Ishikawa (cell line): ENCODE measurements at regions not wholly inside any gene's neighbourhood (a gene's known extent, or its start where the extent isn't known, plus 50 kb on each side); places are given as distances from the start of the nearest gene placed in this dataset.

Source experiments
- CEBPB ChIP-seq: IDR thresholded peaks from 2 replicates; pipeline ENCODE4 v1.6.1; 2012
- CREB1 ChIP-seq: IDR thresholded peaks from 2 replicates; pipeline ENCODE4 v1.6.1; 2012; ENCODE audit warnings: low read depth
- EGR1 ChIP-seq: IDR thresholded peaks from 2 replicates; pipeline ENCODE4 v1.6.1; 2012
- EP300 ChIP-seq: IDR thresholded peaks from 2 replicates; pipeline ENCODE4 v1.6.1; 2012; ENCODE audit warnings: borderline replicate concordance
- FOXM1 ChIP-seq: IDR thresholded peaks from 2 replicates; pipeline ENCODE4 v1.6.1; 2012; ENCODE audit warnings: low read depth, borderline replicate concordance
- NFIC ChIP-seq: IDR thresholded peaks from 2 replicates; pipeline ENCODE4 v1.6.1; 2012
- RAD21 ChIP-seq: IDR thresholded peaks from 2 replicates; pipeline ENCODE4 v1.6.1; 2012; ENCODE audit warnings: low read depth
- TAF1 ChIP-seq: IDR thresholded peaks from 2 replicates; pipeline ENCODE4 v1.6.1; 2012; ENCODE audit warnings: low read depth, mild to moderate bottlenecking
- TCF12 ChIP-seq: IDR thresholded peaks from 2 replicates; pipeline ENCODE4 v1.6.1; 2012; ENCODE audit warnings: low read depth
- TEAD4 ChIP-seq: IDR thresholded peaks from 2 replicates; pipeline ENCODE4 v1.6.1; 2012
- YY1 ChIP-seq: IDR thresholded peaks from 2 replicates; pipeline ENCODE4 v1.6.1; 2012; ENCODE audit warnings: low read depth
- ZBTB7A ChIP-seq: IDR thresholded peaks from 2 replicates; pipeline ENCODE4 v1.6.1; 2012; ENCODE audit warnings: low read depth
- TF ChIP-seq, protein P1 (sequence below): IDR thresholded peaks from 2 replicates; pipeline ENCODE4 v1.6.1; 2012; ENCODE audit warnings: low read depth, mild to moderate bottlenecking
- TF ChIP-seq, protein P2 (sequence below): IDR thresholded peaks from 2 replicates; pipeline ENCODE4 v1.6.1; 2012
- TF ChIP-seq, protein P3 (sequence below): IDR thresholded peaks from 2 replicates; pipeline ENCODE4 v1.6.1; 2012

DNA sequence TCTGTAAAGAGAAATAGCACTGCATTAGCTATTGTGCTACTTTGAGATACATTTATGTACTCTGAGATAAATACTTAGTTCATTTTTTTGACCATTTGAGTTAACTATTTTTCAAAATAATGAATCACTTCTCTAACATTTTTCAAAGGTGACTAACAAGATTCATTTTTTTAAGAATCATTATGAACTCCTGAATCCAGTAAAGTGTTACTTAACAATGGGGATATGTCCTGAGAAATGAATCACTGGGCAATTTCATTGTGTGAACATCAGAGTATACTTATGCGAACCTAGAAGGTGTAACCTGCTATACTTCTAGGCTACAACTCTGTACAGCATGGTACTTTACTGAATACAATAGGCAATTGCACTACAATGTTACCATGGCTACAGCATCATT lies 355.8 kb downstream of the ARL6IP6 start:
- TF ChIP-seq, protein P1, sequence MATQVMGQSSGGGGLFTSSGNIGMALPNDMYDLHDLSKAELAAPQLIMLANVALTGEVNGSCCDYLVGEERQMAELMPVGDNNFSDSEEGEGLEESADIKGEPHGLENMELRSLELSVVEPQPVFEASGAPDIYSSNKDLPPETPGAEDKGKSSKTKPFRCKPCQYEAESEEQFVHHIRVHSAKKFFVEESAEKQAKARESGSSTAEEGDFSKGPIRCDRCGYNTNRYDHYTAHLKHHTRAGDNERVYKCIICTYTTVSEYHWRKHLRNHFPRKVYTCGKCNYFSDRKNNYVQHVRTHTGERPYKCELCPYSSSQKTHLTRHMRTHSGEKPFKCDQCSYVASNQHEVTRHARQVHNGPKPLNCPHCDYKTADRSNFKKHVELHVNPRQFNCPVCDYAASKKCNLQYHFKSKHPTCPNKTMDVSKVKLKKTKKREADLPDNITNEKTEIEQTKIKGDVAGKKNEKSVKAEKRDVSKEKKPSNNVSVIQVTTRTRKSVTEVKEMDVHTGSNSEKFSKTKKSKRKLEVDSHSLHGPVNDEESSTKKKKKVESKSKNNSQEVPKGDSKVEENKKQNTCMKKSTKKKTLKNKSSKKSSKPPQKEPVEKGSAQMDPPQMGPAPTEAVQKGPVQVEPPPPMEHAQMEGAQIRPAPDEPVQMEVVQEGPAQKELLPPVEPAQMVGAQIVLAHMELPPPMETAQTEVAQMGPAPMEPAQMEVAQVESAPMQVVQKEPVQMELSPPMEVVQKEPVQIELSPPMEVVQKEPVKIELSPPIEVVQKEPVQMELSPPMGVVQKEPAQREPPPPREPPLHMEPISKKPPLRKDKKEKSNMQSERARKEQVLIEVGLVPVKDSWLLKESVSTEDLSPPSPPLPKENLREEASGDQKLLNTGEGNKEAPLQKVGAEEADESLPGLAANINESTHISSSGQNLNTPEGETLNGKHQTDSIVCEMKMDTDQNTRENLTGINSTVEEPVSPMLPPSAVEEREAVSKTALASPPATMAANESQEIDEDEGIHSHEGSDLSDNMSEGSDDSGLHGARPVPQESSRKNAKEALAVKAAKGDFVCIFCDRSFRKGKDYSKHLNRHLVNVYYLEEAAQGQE = no peak
- TF ChIP-seq ZBTB7A (no peak), CREB1 (no peak), EGR1 (no peak), FOXM1 (no peak), RAD21 (no peak), EP300 (no peak), CEBPB (no peak)

DNA sequence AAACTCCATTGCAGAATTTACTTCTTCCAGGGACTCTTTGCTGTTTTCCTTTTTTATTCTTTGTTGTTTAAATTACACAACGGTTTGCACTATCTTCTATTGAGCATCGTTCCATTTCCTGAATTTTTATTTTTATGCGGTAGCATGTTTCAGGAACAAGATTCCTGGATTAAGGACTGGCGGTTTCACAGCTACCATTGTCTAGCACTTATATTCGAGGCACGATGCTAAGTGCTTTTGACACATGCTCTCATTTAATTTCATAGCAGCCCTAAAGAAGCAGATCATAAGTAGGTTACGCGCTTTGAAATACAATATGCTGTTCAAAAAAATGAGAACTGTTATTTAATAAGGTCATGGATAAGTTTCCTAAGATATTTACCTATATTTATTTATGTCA lies 354.4 kb downstream of the ARL6IP6 start:
- TF ChIP-seq, protein P1 = no peak
- no peak for TF ChIP-seq YY1
- TF ChIP-seq TAF1 = no peak
- no peak for TF ChIP-seq TEAD4
- no peak for TF ChIP-seq NFIC
- TF ChIP-seq TCF12 = no peak
- no peak for TF ChIP-seq RAD21
- TF ChIP-seq FOXM1 = no peak
- TF ChIP-seq CREB1 = no peak

DNA sequence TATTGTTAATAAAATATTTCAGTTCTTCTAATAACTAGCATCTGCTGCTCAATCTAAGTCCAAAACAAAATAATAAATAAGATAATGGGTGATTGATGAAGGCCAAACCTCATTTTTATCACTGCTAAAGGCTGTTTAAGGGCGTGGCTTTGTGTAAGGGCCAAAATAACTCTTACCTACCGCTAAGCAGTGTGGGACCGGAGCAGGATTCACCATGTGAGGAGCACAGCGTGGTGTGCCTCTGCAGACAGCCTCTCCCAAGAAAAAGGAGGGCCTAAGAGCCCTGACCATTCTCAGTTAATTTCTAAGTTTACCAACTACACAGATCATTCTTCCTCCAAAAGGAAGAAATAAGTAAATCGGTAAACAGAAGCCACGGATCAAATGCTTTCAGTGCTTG lies 353.7 kb downstream of the ARL6IP6 start:
- TF ChIP-seq EGR1 (no peak), ZBTB7A (no peak), NFIC (no peak), EP300 (no peak)
- TF ChIP-seq, protein P2, sequence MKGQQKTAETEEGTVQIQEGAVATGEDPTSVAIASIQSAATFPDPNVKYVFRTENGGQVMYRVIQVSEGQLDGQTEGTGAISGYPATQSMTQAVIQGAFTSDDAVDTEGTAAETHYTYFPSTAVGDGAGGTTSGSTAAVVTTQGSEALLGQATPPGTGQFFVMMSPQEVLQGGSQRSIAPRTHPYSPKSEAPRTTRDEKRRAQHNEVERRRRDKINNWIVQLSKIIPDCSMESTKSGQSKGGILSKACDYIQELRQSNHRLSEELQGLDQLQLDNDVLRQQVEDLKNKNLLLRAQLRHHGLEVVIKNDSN = no peak
- TF ChIP-seq, protein P3, sequence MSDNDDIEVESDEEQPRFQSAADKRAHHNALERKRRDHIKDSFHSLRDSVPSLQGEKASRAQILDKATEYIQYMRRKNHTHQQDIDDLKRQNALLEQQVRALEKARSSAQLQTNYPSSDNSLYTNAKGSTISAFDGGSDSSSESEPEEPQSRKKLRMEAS = no peak

DNA sequence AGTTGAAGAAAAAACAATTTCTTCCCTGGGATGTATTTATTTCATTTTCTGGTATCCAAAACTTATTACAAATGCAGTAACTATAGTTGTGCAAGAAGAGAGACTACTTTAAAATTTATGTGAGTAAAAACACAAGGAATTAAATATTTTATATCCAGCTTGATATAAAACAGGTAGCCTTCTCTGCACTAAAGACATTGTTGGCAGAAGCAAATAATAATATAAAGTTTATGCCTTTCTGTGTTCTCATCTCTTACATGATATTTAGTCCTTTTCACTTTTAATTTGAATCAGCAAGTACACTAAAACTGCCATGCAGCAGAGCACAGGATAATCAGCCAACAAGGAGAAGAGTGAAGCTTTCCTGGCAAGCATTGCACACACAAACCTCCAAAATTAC lies 352.7 kb downstream of the ARL6IP6 start:
- no peak for TF ChIP-seq YY1
- TF ChIP-seq, protein P3 = no peak
- TF ChIP-seq ZBTB7A = no peak
- TF ChIP-seq, protein P2 = no peak
- TF ChIP-seq TCF12 = no peak
- no peak for TF ChIP-seq CEBPB
- no peak for TF ChIP-seq FOXM1
- TF ChIP-seq, protein P1 = no peak
- no peak for TF ChIP-seq CREB1
- TF ChIP-seq EP300 = no peak
- TF ChIP-seq EGR1 = no peak
- no peak for TF ChIP-seq TEAD4
- no peak for TF ChIP-seq NFIC
- no peak for TF ChIP-seq RAD21
- no peak for TF ChIP-seq TAF1

DNA sequence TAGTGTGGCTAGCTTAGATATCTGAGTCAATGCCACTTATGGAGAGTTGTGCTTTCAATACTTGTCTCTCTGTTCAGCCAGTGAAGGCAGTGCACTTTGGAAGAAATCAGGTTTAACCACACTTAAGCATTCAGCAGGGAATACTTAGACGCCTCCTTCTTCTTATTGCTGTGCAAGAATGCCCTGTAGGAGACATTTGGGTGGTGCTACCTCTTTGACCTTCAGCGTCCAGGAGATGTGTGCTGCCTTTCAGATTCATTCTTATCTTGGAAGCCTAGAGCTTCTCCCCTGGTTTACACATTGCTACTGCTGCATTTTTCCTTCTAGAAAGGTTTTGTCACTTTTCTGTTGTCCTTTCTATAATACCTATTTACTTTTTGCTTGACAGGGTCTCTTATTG lies 350.5 kb downstream of the ARL6IP6 start:
- TF ChIP-seq, protein P2 = no peak
- TF ChIP-seq TEAD4 = no peak
- no peak for TF ChIP-seq ZBTB7A
- no peak for TF ChIP-seq CEBPB
- no peak for TF ChIP-seq FOXM1
- TF ChIP-seq EGR1 = no peak
- TF ChIP-seq YY1 = no peak
- TF ChIP-seq, protein P1 = no peak
- TF ChIP-seq NFIC = no peak
- no peak for TF ChIP-seq TCF12
- TF ChIP-seq TAF1 = no peak
- no peak for TF ChIP-seq CREB1
- TF ChIP-seq RAD21 = no peak
- no peak for TF ChIP-seq EP300
- TF ChIP-seq, protein P3 = no peak
